ENCODE measurements at regions not wholly inside any gene's neighbourhood (a gene's known extent, or its start where the extent isn't known, plus 50 kb on each side); places are given as distances from the start of the nearest gene placed in this dataset.
"Not testable (repeated sequence)": the region's sequence is repeated elsewhere in the genome, so short reads cannot be mapped to it uniquely, and the experiment has no call there.

GRCh38 chr13:61214551-61214950, 201.1 kb downstream of the PCDH20 start:
- Mint-ChIP-seq H3K4me1 (ENCODE audit: low read depth, unreplicated experiment) (no peaks in the 10 kb centered on the region), H3K9me3 (ENCODE audit: low read depth, unreplicated experiment) (peaks cover 3% of the 10 kb centered on the region), H3K4me3 (ENCODE audit: low read depth, unreplicated experiment) (no peak overlapping the region), H3K27me3 (ENCODE audit: unreplicated experiment) (no peaks in the 10 kb centered on the region), H3K27ac (ENCODE audit: unreplicated experiment) (no peak overlapping the region), H3K36me3 (ENCODE audit: insufficient read depth, unreplicated experiment) (no peaks in the 10 kb centered on the region)
- no TSS peak for BruUV-seq (replicated peaks)
- intact Hi-C loops (cut with micrococcal nuclease; ENCODE audit: unreplicated experiment): no loop called here
- DNase-seq: no peak
- CTCF ChIA-PET: no interaction called here
- TF ChIP-seq, protein P1, sequence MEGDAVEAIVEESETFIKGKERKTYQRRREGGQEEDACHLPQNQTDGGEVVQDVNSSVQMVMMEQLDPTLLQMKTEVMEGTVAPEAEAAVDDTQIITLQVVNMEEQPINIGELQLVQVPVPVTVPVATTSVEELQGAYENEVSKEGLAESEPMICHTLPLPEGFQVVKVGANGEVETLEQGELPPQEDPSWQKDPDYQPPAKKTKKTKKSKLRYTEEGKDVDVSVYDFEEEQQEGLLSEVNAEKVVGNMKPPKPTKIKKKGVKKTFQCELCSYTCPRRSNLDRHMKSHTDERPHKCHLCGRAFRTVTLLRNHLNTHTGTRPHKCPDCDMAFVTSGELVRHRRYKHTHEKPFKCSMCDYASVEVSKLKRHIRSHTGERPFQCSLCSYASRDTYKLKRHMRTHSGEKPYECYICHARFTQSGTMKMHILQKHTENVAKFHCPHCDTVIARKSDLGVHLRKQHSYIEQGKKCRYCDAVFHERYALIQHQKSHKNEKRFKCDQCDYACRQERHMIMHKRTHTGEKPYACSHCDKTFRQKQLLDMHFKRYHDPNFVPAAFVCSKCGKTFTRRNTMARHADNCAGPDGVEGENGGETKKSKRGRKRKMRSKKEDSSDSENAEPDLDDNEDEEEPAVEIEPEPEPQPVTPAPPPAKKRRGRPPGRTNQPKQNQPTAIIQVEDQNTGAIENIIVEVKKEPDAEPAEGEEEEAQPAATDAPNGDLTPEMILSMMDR (IDR thresholded peaks at IDR 0.05; ENCODE audit: unreplicated experiment): no peak

GRCh38 chr13:61205898-61206297, 209.8 kb downstream of the PCDH20 start:
- intact Hi-C loops (cut with micrococcal nuclease; ENCODE audit: unreplicated experiment); BruUV-seq (replicated peaks); H3K4me1 Mint-ChIP-seq (ENCODE audit: low read depth, unreplicated experiment); H3K4me3 Mint-ChIP-seq (ENCODE audit: low read depth, unreplicated experiment); H3K9me3 Mint-ChIP-seq (ENCODE audit: low read depth, unreplicated experiment); H3K36me3 Mint-ChIP-seq (ENCODE audit: insufficient read depth, unreplicated experiment); DNase-seq; H3K27ac Mint-ChIP-seq (ENCODE audit: unreplicated experiment); CTCF ChIA-PET; H3K27me3 Mint-ChIP-seq (ENCODE audit: unreplicated experiment): not testable (repeated sequence)

- TF ChIP-seq, protein P1 (IDR thresholded peaks at IDR 0.05; ENCODE audit: unreplicated experiment): no peak
- no peaks in the 10 kb centered on the region for H3K36me3 Mint-ChIP-seq (ENCODE audit: insufficient read depth, unreplicated experiment)
- peaks cover 4% of the 10 kb centered on the region for H3K9me3 Mint-ChIP-seq (ENCODE audit: low read depth, unreplicated experiment)
- no peaks in the 10 kb centered on the region for H3K27me3 Mint-ChIP-seq (ENCODE audit: unreplicated experiment)
- CTCF ChIA-PET: no interaction called here
- no peak overlapping the region for H3K27ac Mint-ChIP-seq (ENCODE audit: unreplicated experiment)
- no peaks in the 10 kb centered on the region for H3K4me1 Mint-ChIP-seq (ENCODE audit: low read depth, unreplicated experiment)
- H3K4me3 Mint-ChIP-seq (ENCODE audit: low read depth, unreplicated experiment): no peak overlapping the region
- DNase-seq: no peak
- no TSS peak for BruUV-seq (replicated peaks)
- intact Hi-C loops (cut with micrococcal nuclease; ENCODE audit: unreplicated experiment): no loop called here
Measured at GRCh38 chr13:61204025-61204424, 211.6 kb downstream of the PCDH20 start.

- H3K27ac Mint-ChIP-seq (ENCODE audit: unreplicated experiment): no peak overlapping the region
- CTCF ChIA-PET: no interaction called here
- intact Hi-C loops (cut with micrococcal nuclease; ENCODE audit: unreplicated experiment): no loop called here
- H3K4me3 Mint-ChIP-seq (ENCODE audit: low read depth, unreplicated experiment): no peak overlapping the region
- no TSS peak for BruUV-seq (replicated peaks)
- TF ChIP-seq, protein P1 (IDR thresholded peaks at IDR 0.05; ENCODE audit: unreplicated experiment): no peak
- H3K36me3 Mint-ChIP-seq (ENCODE audit: insufficient read depth, unreplicated experiment): no peaks in the 10 kb centered on the region
- H3K4me1 Mint-ChIP-seq (ENCODE audit: low read depth, unreplicated experiment): no peaks in the 10 kb centered on the region
- H3K27me3 Mint-ChIP-seq (ENCODE audit: unreplicated experiment): no peaks in the 10 kb centered on the region
- no peak for DNase-seq
- peaks cover 4% of the 10 kb centered on the region for H3K9me3 Mint-ChIP-seq (ENCODE audit: low read depth, unreplicated experiment)
Measured at GRCh38 chr13:61202042-61202441, 213.6 kb downstream of the PCDH20 start.

DNA sequence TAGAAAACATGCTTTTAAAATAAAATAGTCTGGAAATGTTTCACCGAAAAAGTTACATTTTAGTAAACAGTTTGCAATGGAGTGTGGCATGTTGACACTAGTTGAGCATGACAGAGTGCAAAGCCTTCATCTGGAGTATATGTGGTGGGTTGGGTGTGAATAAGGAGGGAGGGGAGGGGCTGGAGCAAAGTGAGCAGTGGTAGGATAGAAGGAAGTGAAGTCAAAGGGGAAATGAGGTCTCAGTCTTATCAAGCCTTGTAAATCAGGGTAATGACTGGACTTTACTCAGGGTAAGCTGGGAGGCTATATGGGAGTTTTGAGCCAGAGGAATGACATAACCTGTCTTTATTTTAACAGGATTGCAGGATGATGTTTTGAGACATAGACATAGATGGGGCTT, 222.8 kb downstream of the PCDH20 start:
- CTCF ChIA-PET: no interaction called here
- no peaks in the 10 kb centered on the region for H3K36me3 Mint-ChIP-seq (ENCODE audit: insufficient read depth, unreplicated experiment)
- no peak overlapping the region for H3K27ac Mint-ChIP-seq (ENCODE audit: unreplicated experiment)
- H3K9me3 Mint-ChIP-seq (ENCODE audit: low read depth, unreplicated experiment): peaks cover 6% of the 10 kb centered on the region
- intact Hi-C loops (cut with micrococcal nuclease; ENCODE audit: unreplicated experiment): no loop called here
- no peaks in the 10 kb centered on the region for H3K27me3 Mint-ChIP-seq (ENCODE audit: unreplicated experiment)
- no TSS peak for BruUV-seq (replicated peaks)
- no peaks in the 10 kb centered on the region for H3K4me1 Mint-ChIP-seq (ENCODE audit: low read depth, unreplicated experiment)
- no peak for DNase-seq
- TF ChIP-seq, protein P1 (IDR thresholded peaks at IDR 0.05; ENCODE audit: unreplicated experiment): no peak
- H3K4me3 Mint-ChIP-seq (ENCODE audit: low read depth, unreplicated experiment): no peak overlapping the region

Measured in Calu3 (cell line).